ENCODE measurements at regions not wholly inside any gene's neighbourhood (a gene's known extent, or its start where the extent isn't known, plus 50 kb on each side); places are given as distances from the start of the nearest gene placed in this dataset.

- TF ChIP-seq, protein P1, sequence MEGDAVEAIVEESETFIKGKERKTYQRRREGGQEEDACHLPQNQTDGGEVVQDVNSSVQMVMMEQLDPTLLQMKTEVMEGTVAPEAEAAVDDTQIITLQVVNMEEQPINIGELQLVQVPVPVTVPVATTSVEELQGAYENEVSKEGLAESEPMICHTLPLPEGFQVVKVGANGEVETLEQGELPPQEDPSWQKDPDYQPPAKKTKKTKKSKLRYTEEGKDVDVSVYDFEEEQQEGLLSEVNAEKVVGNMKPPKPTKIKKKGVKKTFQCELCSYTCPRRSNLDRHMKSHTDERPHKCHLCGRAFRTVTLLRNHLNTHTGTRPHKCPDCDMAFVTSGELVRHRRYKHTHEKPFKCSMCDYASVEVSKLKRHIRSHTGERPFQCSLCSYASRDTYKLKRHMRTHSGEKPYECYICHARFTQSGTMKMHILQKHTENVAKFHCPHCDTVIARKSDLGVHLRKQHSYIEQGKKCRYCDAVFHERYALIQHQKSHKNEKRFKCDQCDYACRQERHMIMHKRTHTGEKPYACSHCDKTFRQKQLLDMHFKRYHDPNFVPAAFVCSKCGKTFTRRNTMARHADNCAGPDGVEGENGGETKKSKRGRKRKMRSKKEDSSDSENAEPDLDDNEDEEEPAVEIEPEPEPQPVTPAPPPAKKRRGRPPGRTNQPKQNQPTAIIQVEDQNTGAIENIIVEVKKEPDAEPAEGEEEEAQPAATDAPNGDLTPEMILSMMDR (IDR thresholded peaks at IDR 0.05): no peak
- TF ChIP-seq POLR2A (IDR thresholded peaks at IDR 0.05): no peak
- TF ChIP-seq POLR2AphosphoS5 (IDR thresholded peaks at IDR 0.05): no peak
Observed at GRCh38 chr17:77692571-77693161, 265.8 kb upstream of the TNRC6C start.

Measured in stomach (tissue), 4 donors.